CMK (cell line): ENCODE measurements at regions not wholly inside any gene's neighbourhood (a gene's known extent, or its start where the extent isn't known, plus 50 kb on each side); places are given as distances from the start of the nearest gene placed in this dataset.

Source experiments
- DNase-seq: peaks from one replicate; pipeline ENCODE4 v3.0.0-alpha.2; 2010; ENCODE audit warnings: low read depth

DNA sequence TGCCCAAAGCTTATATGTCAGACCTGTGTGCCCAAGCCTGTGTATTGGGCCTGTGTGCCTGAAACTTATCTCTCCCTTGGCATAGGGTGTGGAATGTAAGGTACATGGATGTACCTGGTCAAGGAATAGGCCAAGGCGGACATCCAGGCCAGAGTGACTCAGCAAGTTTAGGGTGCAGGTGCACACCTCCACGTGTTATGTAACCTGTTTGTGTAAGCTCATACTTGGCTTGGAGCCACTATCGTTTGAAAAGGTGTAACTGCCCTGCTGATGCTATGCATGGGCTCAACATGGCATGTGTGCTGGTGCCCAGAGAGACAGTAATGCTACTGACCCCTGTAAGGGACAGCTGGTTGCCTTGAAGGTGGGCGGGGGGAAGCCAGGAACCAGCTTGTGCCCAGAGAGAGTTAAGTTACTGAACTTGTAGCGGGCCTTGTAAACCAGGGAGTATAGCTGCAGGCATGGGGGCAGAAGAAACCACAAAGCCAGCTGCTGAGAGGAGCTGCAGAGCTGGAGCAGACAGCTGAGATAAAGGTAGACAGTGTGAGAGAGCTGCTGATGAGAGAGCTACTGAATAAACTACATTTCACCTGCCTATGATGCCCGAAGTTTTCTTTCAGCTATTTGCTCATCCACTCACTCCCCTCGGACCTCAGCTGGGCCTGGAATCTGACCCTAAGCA lies 656.4 kb upstream of the ZWINT start:
- DNase-seq: no peak

DNA sequence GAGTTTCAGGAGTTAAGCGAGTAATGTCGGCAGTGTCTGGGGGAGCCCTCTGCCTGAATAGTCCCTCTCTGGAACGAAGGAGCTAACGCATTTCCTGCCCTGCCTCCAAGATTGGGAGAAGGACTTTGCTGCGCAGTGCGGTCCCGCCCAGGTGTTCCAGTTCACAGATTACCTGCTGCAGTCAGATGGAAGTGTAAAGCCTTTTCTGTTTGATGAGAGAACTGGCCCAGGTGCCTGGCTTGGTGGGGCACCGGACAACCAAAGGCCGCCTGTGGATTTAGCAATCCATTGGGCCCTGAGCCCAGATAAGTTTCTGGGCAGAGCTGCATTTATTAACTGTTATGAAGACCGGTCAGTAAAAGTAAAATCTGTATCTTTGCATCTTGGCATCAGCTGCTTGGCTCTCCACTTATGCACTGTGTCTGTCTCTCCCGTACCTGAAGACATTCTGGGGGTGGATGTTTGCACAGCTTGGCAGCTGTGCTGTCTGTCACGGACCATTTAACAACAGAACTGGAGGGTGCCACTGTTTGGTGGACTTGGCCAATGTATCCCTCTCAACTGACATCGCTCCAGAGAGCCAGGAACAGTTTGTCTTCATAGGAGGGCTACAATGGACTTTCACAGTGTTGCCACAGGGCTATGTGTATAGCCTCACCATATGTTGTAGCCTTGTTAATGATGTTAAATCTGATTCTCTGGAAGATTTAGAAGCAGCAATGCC lies 654.7 kb upstream of the ZWINT start:
- DNase-seq: no peak

DNA sequence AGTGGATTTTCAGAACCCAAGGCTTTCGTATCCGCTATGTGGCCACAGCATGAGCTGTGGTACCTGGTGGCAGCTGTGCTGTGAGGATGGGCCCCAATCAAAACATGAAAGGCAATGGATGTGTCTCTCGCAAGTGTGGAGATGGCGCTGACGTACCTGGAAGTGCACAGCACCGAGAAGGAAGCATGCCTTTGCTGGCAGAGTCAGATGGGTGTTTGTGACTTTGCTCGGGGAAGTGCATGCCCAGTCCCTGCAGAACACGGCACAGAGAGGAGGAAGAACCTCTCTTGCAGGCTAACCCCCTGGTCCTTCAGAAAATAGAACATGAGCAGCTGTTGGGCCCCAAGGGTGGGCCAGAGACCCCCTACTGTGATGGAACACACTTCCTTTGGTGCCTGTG lies 654.1 kb upstream of the ZWINT start:
- DNase-seq: no peak

DNA sequence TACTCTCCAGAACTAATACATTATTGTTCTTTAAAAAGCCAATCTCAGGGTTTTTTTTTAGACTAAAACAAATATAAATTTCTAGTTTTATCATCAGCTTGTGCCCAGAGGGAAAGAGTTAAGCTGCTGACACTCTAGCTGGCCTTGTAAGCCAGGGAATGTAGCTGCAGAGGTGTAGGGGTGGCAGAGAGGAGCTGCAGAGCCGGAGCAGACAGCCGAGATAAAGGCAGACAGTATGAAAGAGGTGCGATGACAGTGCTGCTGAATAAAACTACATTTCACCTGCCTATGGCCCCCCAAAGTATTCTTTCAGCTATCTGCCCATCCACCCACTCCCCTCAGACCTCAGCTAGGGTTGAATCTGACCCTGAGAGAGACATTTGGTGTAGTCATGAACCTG lies 653.7 kb upstream of the ZWINT start:
- DNase-seq: no peak

DNA sequence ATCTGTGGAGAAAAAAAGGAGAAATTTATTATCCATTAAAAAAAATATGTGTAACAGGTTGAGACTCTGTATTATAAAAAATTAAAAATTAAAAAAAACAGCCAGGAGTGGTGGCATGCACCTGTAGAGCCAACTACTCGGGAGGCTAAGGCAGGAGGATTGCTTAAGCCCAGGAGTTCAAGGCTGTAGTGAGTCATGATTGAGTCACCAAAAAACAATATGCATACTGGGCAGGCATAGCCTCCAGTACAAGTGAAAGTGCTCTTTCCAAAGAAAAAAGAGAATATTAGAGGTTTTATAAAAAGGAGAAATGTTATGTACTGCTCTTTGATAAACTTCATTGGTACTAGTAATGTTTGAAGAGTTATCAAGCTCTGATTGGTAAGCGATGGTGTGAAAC lies 647.1 kb upstream of the ZWINT start:
- DNase-seq: no peak

DNA sequence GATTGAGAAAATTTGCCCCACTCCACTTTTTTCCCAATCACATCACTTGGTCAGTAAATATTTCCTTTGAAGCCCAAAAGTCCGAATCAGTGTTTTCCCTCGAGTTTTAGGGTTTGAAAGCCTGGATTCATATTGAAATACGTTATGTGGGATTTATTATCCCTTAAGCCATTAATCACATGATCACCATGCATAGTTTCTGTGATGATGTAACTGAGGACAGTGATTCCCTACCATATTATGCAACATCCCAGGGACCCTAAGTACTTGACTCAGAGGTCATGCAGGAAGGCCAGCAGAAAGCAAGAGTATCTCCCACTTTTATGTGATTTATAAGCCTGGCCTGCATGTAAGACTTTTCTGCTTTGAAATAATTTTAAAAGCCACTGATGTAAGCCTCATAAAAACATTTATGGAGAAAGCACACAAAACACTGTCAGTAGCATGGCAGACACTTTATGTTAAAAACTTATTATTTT lies 630.6 kb upstream of the ZWINT start:
- DNase-seq: no peak

DNA sequence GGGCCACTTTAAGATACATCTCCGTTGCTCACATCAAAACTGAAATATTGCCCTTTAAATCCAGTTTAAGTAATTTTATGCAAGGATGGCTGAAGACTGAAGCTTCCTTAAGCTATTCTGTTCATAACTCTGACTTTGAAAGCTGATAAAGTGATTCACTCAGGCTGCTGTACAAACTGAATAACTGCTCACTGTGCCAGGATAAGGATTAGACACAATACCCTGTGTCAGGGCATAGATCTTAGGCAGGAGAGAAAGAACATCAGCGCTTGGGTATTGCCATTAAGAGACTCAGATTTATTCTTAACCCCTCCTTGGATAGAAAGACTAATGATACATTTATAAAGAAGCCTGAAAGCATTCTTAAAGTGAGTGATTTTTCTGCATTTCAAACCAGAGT lies 614.5 kb upstream of the ZWINT start:
- DNase-seq: no peak

DNA sequence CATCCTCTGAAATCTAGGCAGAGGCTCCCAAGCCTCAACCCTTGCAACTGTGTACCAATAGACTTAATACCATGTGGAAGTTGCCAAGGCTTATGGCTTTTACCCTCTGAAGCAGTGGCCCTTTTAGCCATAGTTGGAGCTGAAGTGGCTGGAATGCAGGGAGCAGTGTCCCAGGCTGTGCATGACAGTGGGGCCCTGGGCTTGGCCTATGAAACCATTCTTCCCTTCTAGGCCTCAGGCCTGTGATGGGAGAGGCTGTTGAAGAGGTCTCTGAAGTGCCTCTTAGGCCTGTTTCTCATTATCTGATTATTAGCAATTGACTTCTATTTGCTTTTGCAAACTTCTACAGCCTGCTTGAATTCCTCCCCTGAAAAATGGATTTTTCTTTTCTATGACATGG lies 612.7 kb upstream of the ZWINT start:
- DNase-seq: no peak

DNA sequence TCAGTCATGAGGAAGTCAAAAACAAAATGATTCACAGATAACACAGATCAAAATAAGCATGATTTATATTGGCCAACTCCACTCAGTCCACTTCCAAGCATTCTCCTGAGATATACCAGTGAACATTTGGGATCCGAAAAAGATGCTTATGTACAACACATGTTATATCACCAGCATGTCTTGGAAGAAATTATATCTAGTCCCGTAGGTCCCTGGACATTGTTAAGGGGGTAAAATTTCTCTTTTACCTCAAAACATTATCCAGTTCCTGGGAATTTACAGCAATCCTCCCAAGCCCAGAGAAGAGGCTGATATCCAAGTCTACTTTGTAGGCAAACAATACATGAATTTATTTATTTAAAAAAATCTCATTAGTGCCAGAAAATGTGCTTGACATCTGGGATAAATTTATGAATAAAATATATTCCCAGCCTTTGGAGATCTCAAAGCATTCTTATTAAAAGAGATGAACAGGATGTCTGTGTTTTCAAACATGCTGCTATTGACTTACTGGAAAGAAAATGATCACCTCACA lies 582.2 kb upstream of the ZWINT start:
- DNase-seq: no peak

DNA sequence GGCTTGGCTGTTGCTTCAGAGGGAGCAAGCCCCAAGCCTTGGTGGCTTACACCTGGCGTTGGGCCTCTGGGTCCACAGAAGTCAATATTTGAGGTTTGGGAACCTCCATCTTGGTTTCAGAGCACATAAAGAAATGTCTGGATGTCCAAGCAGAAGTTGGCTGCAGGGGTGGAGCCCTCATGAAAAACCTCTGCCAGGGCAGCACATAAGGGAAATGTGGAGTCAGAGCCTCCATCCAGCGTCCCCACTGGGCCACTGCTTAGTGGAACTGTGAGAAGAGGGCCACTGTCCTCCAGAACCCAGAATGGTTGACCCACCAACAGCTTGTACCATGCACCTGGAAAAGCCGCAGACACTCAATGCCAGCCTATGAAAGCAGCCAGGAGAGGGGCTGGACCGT lies 573.5 kb upstream of the ZWINT start:
- DNase-seq: no peak

DNA sequence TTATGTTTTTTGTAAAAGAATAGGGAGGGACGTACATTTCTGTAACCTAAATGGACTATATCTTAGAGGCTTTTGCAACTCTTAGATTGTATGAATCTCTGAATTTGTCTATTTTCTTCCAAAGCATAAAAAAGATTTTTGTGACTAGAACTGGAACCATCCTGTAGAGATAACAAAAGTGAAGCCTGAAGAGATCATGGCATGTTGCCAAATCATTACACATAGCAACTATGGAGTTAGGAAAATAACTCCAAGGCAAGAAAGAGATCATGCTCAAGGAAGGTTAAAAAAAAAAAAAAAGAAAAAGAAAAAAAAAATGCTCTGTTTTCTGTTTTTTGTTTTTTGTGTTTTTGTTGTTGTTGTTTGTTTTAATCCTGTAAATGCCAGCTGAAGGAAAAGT lies 567.7 kb upstream of the ZWINT start:
- DNase-seq: no peak

DNA sequence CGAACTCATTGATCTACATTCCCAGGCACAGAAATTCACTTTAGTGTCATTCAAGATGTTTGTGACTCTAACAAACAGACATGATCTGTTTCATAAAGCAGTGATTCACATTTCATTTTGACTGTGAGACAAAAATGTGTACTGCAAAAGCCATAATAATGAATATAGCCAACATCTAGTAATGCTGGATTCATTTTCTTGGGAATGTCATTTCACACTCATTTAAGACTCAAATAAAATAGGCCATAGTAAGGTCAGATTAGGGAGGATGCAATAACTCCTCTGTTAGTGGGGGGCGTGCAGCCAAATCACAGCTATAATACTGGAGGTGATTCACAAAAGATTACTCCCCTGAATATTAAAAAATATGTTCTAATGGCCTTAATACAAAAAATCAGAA lies 566.6 kb upstream of the ZWINT start:
- DNase-seq: no peak

DNA sequence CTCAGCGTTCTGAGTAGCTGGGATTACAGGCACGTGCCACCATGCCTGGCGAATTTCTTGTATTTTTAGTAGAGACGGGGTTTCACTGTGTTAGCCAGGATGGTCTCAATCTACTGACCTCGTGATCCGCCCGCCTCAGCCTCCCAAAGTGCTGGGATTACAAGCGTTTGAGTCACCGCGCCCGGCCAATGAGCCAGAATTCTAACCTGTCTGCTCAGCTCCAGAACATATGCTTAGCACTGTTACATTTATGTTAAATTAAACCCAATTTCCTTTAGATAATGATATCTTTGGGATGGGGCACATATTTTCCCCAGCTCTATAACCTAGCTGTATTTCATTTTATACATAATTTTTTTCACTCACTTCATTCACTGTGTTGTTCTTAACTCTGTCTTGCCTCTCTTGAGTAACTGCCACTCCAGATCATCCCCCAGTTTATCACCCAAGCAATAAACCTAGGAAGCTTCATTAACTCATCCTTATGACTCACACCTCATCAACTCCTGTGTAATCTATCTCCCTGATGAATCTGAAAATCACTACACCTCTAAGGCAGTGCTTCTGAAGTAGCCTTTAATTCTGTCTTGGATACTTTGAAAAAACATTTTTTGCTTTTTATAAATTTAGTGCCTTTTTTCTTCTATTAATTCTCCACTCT lies 559.7 kb upstream of the ZWINT start:
- no peak for DNase-seq

DNA sequence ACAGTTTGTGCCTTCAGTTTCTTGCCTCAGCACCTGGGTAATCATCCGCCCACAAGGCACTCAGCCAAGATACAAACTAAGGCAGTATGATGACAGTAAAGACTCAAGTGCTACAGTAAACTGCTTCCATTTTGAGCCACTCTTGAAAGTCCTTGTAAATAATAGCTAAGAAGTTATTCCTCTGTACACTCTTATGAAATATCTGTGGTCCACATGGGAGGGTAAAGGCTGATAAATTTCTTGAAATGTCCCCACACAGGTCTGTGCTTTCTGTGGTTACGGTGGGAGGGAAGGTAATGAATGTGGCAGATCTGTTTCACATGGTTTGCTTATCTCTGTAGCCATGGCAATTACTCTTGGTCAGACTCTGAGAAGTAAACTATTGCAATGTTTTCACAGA lies 551.0 kb upstream of the ZWINT start:
- no peak for DNase-seq

DNA sequence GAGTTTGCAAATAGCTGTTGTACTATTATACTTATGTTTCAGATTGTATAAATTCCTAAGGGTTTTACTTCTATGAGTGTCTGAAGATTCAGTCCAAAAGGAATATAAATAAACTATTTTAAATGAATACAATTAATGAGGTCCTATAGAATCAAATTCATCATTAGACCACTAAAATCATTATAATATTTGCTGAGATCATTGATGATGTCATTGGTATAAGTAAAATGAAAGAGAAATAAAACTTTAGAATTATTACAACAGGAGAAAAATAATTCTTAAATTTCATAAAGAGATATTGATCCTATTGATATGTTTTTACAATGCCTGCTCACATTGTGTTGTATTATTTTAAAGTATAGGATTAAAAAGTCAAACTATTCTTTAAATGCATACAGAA lies 544.0 kb upstream of the ZWINT start:
- no peak for DNase-seq

DNA sequence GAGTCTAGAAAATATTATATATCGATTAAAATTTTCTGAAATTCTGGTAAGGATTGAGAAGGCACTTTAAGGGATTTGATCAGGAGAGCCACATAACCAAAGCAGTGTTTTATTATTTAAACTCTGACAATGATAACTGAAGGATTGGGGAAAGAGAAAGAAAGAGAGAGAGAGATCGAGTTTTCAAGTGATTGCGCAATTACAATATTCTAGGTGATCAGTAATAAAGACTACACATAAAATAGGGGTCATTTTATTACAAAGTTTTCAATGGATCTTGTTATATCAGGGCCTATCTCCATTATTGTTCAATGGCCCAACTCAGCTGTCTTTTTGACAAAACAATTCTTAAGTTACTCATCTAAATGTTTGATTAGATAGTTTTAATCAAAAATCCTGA lies 541.5 kb upstream of the ZWINT start:
- no peak for DNase-seq

DNA sequence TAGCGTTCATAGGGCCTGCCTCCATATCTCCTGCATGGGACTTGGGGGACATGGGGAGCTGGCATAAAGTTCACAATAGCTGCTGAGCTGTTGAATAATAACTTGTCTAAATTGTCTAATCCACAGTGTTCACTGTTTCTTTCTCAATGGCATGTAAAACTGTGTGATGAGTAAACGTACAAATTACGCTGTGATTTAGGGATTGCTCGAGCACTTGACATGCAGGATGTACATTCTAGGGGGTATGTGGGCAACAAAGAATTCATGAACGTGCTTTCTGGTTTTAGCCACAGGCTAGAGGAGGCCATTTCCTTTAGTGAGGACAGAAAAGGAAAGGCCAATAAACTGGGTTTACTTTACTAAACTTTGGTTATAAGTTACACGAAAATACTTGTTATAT lies 534.2 kb upstream of the ZWINT start:
- DNase-seq: no peak

DNA sequence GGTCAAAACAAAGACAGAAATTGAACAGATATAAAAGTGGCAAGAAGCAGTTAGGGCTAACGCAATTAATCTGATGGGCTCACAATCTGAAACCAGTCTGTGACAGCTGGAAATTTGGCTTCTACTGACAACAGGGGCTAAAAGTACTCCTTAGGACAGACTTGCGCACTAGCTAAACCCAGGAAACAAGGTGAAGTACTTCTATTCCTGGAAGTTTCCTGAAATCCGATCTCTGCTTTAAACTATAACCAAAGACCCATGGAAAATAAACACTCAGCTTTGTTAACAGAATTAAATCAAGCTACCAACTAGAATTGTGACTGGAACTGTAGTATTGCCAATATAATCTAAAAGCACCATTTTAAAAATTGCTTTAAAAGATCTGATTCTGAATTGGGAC lies 520.2 kb upstream of the ZWINT start:
- no peak for DNase-seq

DNA sequence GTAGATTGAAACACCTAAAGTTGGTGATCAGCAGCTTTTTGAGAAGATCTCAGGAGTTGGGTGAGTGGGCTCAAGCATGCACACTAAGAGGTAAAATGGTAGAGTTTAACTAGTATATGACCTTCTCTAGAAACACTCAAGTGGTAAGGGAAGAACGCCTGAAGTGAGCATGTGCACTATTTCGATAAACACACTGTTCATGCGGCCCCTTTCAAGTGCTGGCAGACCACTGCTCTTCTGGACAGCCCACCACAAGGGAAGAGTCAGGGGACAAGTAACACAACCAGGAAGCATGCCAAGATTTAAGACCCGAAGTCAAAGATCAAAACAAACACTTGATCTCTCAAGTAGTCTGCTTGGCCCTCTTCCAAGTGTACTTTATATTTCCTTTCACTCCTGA lies 519.5 kb upstream of the ZWINT start:
- DNase-seq: no peak

DNA sequence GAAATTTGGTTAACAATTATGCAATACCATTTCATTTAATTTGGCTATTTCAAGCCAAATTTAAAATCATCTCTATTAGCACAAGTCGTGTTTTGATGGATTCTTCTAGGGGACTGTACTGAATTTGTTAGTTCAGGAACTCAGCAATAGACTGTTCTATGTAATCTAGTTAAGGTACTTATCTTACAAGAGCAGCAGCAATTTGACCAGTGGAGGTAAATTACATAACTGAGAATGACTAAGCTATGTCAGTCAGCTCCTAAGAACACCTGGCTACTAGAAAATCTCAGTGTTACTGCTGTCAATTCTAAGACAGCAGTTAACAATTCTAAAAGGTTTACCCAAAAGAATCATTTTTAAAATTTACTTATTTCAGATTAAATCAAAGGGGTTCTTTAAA lies 513.9 kb upstream of the ZWINT start:
- no peak for DNase-seq

DNA sequence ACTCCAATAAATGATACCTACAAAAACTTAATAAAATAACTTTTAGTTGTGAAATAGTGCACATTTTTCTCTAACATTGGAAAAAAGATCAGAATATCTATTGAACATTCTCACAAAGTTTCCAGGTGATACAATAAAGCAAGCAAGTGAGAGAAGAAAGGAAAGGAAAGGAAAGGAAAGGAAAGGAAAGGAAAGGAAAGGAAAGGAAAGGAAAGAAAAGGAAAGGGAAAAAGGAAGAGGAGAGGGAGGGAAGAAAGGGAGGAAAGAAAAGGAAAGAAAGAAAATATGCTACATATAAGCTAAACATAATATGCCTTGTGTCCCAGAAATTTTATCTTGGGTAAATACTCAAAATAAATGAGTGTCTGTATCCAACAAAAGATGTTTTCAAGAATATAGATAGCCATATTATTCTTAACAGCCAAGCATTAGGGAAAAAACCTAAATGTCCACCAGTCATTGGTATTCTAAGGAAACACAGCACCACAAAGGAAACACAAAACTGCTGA lies 510.2 kb upstream of the ZWINT start:
- DNase-seq: no peak

DNA sequence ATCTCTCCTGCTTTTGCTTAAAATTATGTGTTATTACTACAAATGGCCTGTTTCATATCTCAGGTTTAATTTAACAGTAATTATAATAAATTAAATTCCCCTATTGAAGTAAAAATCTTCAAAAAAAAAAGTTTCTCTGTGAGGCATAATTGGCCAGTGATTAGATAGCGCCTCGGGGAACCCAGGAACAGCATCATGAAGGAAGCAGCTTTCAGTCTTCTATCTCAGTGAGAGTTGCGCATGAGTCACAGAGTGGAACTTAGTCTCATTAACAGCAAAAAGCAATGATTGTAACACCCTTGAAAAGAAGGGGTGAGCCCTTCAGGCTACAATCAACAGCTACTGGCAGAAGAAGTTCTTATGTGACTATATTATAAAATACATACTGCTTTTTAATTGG lies 506.2 kb upstream of the ZWINT start:
- no peak for DNase-seq

DNA sequence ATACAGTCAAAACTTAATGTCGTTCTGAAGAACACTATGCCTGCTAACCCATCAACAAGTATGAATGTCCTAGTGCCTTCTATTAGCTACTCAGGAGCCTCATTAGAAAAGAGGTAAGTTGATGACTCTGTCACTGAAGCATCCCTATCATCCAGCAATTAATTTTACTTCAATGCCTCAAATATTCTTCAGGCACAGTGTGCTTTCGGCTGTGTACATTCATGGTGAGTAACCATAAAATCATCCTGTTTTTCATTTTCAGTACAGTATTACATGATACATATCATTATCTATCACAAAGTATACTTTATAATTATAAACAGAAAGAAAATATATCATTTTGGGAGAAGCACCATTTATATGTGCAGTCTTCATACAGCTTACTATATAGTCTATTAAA lies 495.5 kb upstream of the ZWINT start:
- no peak for DNase-seq
